Thyroid gland (tissue), 4 donors: ENCODE measurements at regions not wholly inside any gene's neighbourhood (a gene's known extent, or its start where the extent isn't known, plus 50 kb on each side); places are given as distances from the start of the nearest gene placed in this dataset.

Source experiments
- DNase-seq, 2 donors: peaks; one replicate each; pipeline ENCODE4 v3.0.0-alpha.2; 2019
- H3K27ac ChIP-seq, 3 donors: fragments of 200-600 bp; sonication (generic); 1 replicate in 2 of 3; 2 replicates in 1 of 3; pipeline ENCODE4 v1.5.1; 2016 to 2019; ENCODE audit warnings: mild to moderate bottlenecking in 1 of 3, moderate library complexity in 1 of 3
- H3K27me3 ChIP-seq: fragments of 200-600 bp; sonication (generic); one replicate; pipeline ENCODE4 v1.5.1; 2019
- H3K36me3 ChIP-seq, 2 donors: fragments of 200-600 bp; sonication (generic); one replicate each; pipeline ENCODE4 v1.5.1; 2016 to 2019
- H3K4me1 ChIP-seq, 2 donors: fragments of 200-600 bp; sonication (generic); one replicate each; pipeline ENCODE4 v1.5.1; 2017 to 2019
- H3K4me3 ChIP-seq, 3 donors: fragments of 200-600 bp; sonication (generic); replicated peaks in 1 of 3; 1 replicate in 2 of 3; 2 replicates in 1 of 3; pipeline ENCODE4 v1.5.1; 2016; ENCODE audit warnings: mild to moderate bottlenecking in 1 of 3
- H3K9me3 ChIP-seq: fragments of 200-600 bp; sonication (generic); one replicate; pipeline ENCODE4 v1.5.1; 2017
- CTCF ChIP-seq, 6 experiments: fragments of 200-600 bp in 3 of 6; fragments of 450-650 bp in 3 of 6; sonication (generic) in 3 of 6; IDR thresholded peaks; one replicate each; pipeline ENCODE4 v1.5.1; 2016 to 2019; ENCODE audit warnings: antibody characterized with exemption in 6 of 6, mild to moderate bottlenecking in 2 of 6, inconsistent platforms in 1 of 6, moderate library complexity in 1 of 6
- POLR2A ChIP-seq, 2 donors: fragments of 450-650 bp; IDR thresholded peaks; one replicate each; pipeline ENCODE4 v1.6.1; 2017; ENCODE audit warnings: antibody characterized with exemption in 2 of 2, mild to moderate bottlenecking in 2 of 2, moderate library complexity in 1 of 2
- WGBS, 2 donors: methylation state at CpG; one replicate each; pipeline ENCODE4 v1.1.5; 2017; 5-methylcytosine and 5-hydroxymethylcytosine counted together
- intact Hi-C: fragments of 100-400 bp; cut with DNase I; formaldehyde crosslinking; loops from one replicate; pipeline ENCODE4 v1.15.1; 2023

- WGBS, 2 donors: 77 to 84% methylated on average over 2 of the region's 2 CpGs
- TF ChIP-seq CTCF (IDR thresholded peaks at IDR 0.05): no peak
- TF ChIP-seq POLR2A (IDR thresholded peaks at IDR 0.05): no peak
- H3K4me3 ChIP-seq: no peak overlapping the region
- no peak for DNase-seq
- no peaks in the 10 kb centered on the region for H3K27me3 ChIP-seq
- intact Hi-C loops: no loop called here
- H3K4me1 ChIP-seq: no peaks in the 10 kb centered on the region
- no peaks in the 10 kb centered on the region for H3K36me3 ChIP-seq
- H3K9me3 ChIP-seq: no peaks in the 10 kb centered on the region
- H3K27ac ChIP-seq: peak overlapping the region in 2 of 3 donors; percentile 59 to 80
Measured at GRCh38 chr15:35691891-35692867, 146.2 kb upstream of the DPH6 start.

GRCh38 chr15:35693286-35693685 lies 147.3 kb upstream of the DPH6 start:
- Histone ChIP-seq H3K27ac (no peak overlapping the region), H3K9me3 (no peaks in the 10 kb centered on the region), H3K36me3 (no peaks in the 10 kb centered on the region), H3K4me3 (no peak overlapping the region), H3K4me1 (peaks cover 3 to 7% of the 10 kb centered on the region in 2 donors), H3K27me3 (no peaks in the 10 kb centered on the region)
- intact Hi-C loops: no loop called here
- no peak for DNase-seq
- TF ChIP-seq POLR2A (IDR thresholded peaks at IDR 0.05) (no peak), CTCF (IDR thresholded peaks at IDR 0.05) (no peak)
- 73 to 81% methylated on average over 2 of the region's 2 CpGs for WGBS, 2 donors

- Histone ChIP-seq H3K36me3 (no peaks in the 10 kb centered on the region), H3K27me3 (no peaks in the 10 kb centered on the region), H3K27ac (no peak overlapping the region), H3K4me1 (peaks cover 3 to 13% of the 10 kb centered on the region in 2 donors), H3K9me3 (no peaks in the 10 kb centered on the region), H3K4me3 (no peak overlapping the region)
- DNase-seq: no peak
- intact Hi-C loops: no loop called here
- WGBS, 2 donors: 74 to 80% methylated on average over 3 of the region's 3 CpGs
- no peak for TF ChIP-seq POLR2A (IDR thresholded peaks at IDR 0.05)
- no peak for TF ChIP-seq CTCF (IDR thresholded peaks at IDR 0.05)
Measured at GRCh38 chr15:35693886-35694285, 147.9 kb upstream of the DPH6 start.

- intact Hi-C loops: no loop called here
- Histone ChIP-seq H3K27me3 (no peaks in the 10 kb centered on the region), H3K36me3 (no peaks in the 10 kb centered on the region), H3K27ac (no peak overlapping the region), H3K4me1 (peaks cover 3 to 14% of the 10 kb centered on the region in 2 donors), H3K4me3 (no peak overlapping the region), H3K9me3 (no peaks in the 10 kb centered on the region)
- 98 to 99% methylated on average over 2 of the region's 2 CpGs for WGBS, 2 donors
- no peak for TF ChIP-seq CTCF (IDR thresholded peaks at IDR 0.05)
- no peak for TF ChIP-seq POLR2A (IDR thresholded peaks at IDR 0.05)
- no peak for DNase-seq
Measured at GRCh38 chr15:35695003-35695402, 149.0 kb upstream of the DPH6 start.

GRCh38 chr15:35696767-35697231 lies 150.8 kb upstream of the DPH6 start:
- intact Hi-C loops: no loop called here
- DNase-seq: no peak
- H3K9me3 ChIP-seq: no peaks in the 10 kb centered on the region
- no peak overlapping the region for H3K4me3 ChIP-seq
- TF ChIP-seq CTCF (IDR thresholded peaks at IDR 0.05) (no peak), POLR2A (IDR thresholded peaks at IDR 0.05) (no peak)
- H3K36me3 ChIP-seq: no peaks in the 10 kb centered on the region
- H3K4me1 ChIP-seq: peaks cover 3 to 14% of the 10 kb centered on the region in 2 donors
- 76 to 79% methylated on average over 5 of the region's 5 CpGs for WGBS, 2 donors
- H3K27ac ChIP-seq: peak overlapping the region in 1 of 3 donors; percentile 34
- H3K27me3 ChIP-seq: no peaks in the 10 kb centered on the region
